Coronary artery (tissue), 2 donors: ENCODE measurements at regions not wholly inside any gene's neighbourhood (a gene's known extent, or its start where the extent isn't known, plus 50 kb on each side); places are given as distances from the start of the nearest gene placed in this dataset.
A peak's percentile ranks its signal among the peaks of the same experiment; 100 is the strongest.
"Not testable (repeated sequence)": the region's sequence is repeated elsewhere in the genome, so short reads cannot be mapped to it uniquely, and the experiment has no call there.

ENCODE experiments used
- DNase-seq: peaks from one replicate; pipeline ENCODE4 v3.0.0-alpha.2; 2017; ENCODE audit warnings: low spot score
- H3K27ac ChIP-seq, 2 donors: fragments of 200-600 bp; sonication (generic); one replicate each; pipeline ENCODE4 v1.5.1; 2016 to 2019
- H3K4me3 ChIP-seq: fragments of 200-600 bp; sonication (generic); 2 replicates; pipeline ENCODE4 v1.5.1; 2016; ENCODE audit warnings: mild to moderate bottlenecking, moderate library complexity
- CTCF ChIP-seq: fragments of 200-600 bp; sonication (generic); IDR thresholded peaks from one replicate; pipeline ENCODE4 v1.5.1; 2019; ENCODE audit warnings: antibody characterized with exemption

GRCh38 chr17:20927308-20927977 is 115.4 kb downstream of the USP22 start:
- peak overlapping the region; percentile 44 for H3K4me3 ChIP-seq
- TF ChIP-seq CTCF: no peak
- no peak for DNase-seq
- H3K27ac ChIP-seq: peak overlapping the region; percentile 50 to 72

- peak overlapping the region in 1 of 2 donors; percentile 48 for H3K27ac ChIP-seq
- no peak for DNase-seq
- no peak for TF ChIP-seq CTCF
- no peak overlapping the region for H3K4me3 ChIP-seq
These were observed 113.5 kb downstream of the USP22 start for GRCh38 chr17:20929334-20929733.

- no peak for DNase-seq
- no peak for TF ChIP-seq CTCF
- peak overlapping the region in 1 of 2 donors; percentile 48 for H3K27ac ChIP-seq
- no peak overlapping the region for H3K4me3 ChIP-seq
These were observed 112.6 kb downstream of the USP22 start for GRCh38 chr17:20930081-20930760.

GRCh38 chr17:20933040-20933439 is 109.8 kb downstream of the USP22 start:
- H3K27ac ChIP-seq, DNase-seq, H3K4me3 ChIP-seq: not testable (repeated sequence)

- no peak for DNase-seq
- H3K4me3 ChIP-seq: no peak overlapping the region
- TF ChIP-seq CTCF: no peak
- no peak overlapping the region for H3K27ac ChIP-seq
These were observed 108.5 kb downstream of the USP22 start for GRCh38 chr17:20934288-20934687.

- no peak for DNase-seq
- Histone ChIP-seq H3K27ac (peak overlapping the region; percentile 13 to 73), H3K4me3 (no peak overlapping the region)
- TF ChIP-seq CTCF: no peak
These were observed 107.1 kb downstream of the USP22 start for GRCh38 chr17:20935740-20936139.

GRCh38 chr17:20938244-20938643 is 104.6 kb downstream of the USP22 start:
- DNase-seq: no peak
- Histone ChIP-seq H3K27ac (no peak overlapping the region), H3K4me3 (no peak overlapping the region)
- no peak for TF ChIP-seq CTCF
